DND-41 (cell line): ENCODE measurements at regions not wholly inside any gene's neighbourhood (a gene's known extent, or its start where the extent isn't known, plus 50 kb on each side); places are given as distances from the start of the nearest gene placed in this dataset.

Experiments used
- EZH2 ChIP-seq: IDR thresholded peaks from 3 replicates; pipeline ENCODE4 v1.6.1; 2012; ENCODE audit warnings: borderline replicate concordance, low read depth, mild to moderate bottlenecking, moderate library complexity, low read length, inconsistent platforms; ENCODE audit not compliant: severe bottlenecking
- TF ChIP-seq, protein P1 (sequence below): IDR thresholded peaks from 2 replicates; pipeline ENCODE4 v1.5.1; 2012; ENCODE audit warnings: borderline replicate concordance, low read length, moderate library complexity, mild to moderate bottlenecking; ENCODE audit not compliant: poor library complexity, severe bottlenecking; ENCODE audit errors: extremely low read depth

DNA sequence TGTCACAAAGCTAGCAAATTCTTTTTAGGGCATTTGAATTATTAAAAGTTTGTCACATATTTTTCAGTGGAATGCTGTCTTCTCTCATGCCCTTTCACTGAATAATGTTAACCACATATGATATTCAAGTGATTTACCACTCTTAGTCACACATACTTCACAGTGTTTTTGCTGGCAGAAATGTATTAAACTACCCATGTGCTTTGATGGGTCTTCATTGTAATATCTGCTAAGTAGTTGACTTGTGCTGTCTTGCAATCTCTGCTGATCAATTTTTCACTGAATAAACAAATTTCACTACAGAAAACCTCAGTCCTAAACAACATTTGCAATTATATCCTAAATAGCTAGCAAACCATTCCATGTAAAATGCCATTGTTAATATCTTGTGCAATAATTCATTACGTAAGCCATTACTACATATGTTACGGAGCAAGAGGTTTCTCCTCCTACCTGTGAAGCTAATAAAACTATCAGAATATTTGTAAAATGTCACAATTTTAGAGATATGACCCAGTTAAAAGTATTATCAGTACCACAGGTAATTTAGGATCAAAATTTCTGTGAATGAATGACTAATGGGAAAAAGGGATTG is 64.6 kb upstream of the LMO3 start:
- TF ChIP-seq, protein P1, sequence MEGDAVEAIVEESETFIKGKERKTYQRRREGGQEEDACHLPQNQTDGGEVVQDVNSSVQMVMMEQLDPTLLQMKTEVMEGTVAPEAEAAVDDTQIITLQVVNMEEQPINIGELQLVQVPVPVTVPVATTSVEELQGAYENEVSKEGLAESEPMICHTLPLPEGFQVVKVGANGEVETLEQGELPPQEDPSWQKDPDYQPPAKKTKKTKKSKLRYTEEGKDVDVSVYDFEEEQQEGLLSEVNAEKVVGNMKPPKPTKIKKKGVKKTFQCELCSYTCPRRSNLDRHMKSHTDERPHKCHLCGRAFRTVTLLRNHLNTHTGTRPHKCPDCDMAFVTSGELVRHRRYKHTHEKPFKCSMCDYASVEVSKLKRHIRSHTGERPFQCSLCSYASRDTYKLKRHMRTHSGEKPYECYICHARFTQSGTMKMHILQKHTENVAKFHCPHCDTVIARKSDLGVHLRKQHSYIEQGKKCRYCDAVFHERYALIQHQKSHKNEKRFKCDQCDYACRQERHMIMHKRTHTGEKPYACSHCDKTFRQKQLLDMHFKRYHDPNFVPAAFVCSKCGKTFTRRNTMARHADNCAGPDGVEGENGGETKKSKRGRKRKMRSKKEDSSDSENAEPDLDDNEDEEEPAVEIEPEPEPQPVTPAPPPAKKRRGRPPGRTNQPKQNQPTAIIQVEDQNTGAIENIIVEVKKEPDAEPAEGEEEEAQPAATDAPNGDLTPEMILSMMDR = no peak
- no peak for TF ChIP-seq EZH2
